HEK293 (cell line): ENCODE measurements at regions not wholly inside any gene's neighbourhood (a gene's known extent, or its start where the extent isn't known, plus 50 kb on each side); places are given as distances from the start of the nearest gene placed in this dataset.

Experiments used
- CTCF ChIP-seq: fragments of 450-650 bp; formaldehyde crosslinking; IDR thresholded peaks from 2 replicates; pipeline ENCODE4 v1.5.1; 2016; ENCODE audit warnings: missing biosample characterization, missing genetic modification characterization
- REST ChIP-seq: fragments of 450-650 bp; formaldehyde crosslinking; IDR thresholded peaks from 2 replicates; pipeline ENCODE4 v1.5.1; 2016; ENCODE audit warnings: missing biosample characterization, missing genetic modification characterization

- no peak for TF ChIP-seq REST (tag by site-specific recombination)
- TF ChIP-seq CTCF (tag by site-specific recombination): no peak
Observed at GRCh38 chr7:24175603-24176002, 108.4 kb upstream of the NPY start.
